ENCODE measurements at regions not wholly inside any gene's neighbourhood (a gene's known extent, or its start where the extent isn't known, plus 50 kb on each side); places are given as distances from the start of the nearest gene placed in this dataset.

GRCh38 chr16:73287859-73288405 lies 240.0 kb upstream of the ZFHX3 start:
- Histone ChIP-seq H3K36me3 (no peaks in the 10 kb centered on the region), H3K27me3 (no peaks in the 10 kb centered on the region), H3K9me3 (no peaks in the 10 kb centered on the region), H3K4me3 (ENCODE audit: low read depth, low read length) (no peak overlapping the region), H3K4me1 (no peaks in the 10 kb centered on the region)
- no peak for DNase-seq
- no peak for TF ChIP-seq CTCF (IDR thresholded peaks at IDR 0.05; ENCODE audit: low read depth, low read length)

GRCh38 chr16:73286346-73287267 lies 238.7 kb upstream of the ZFHX3 start:
- H3K36me3 ChIP-seq, result no peaks in the 10 kb centered on the region
- no peaks in the 10 kb centered on the region for H3K27me3 ChIP-seq
- H3K4me1 ChIP-seq, result no peaks in the 10 kb centered on the region
- no peak overlapping the region for H3K4me3 ChIP-seq (ENCODE audit: low read depth, low read length)
- TF ChIP-seq CTCF (IDR thresholded peaks at IDR 0.05; ENCODE audit: low read depth, low read length), result no peak
- no peaks in the 10 kb centered on the region for H3K9me3 ChIP-seq
- no peak for DNase-seq

GRCh38 chr16:73285436-73286201 lies 237.7 kb upstream of the ZFHX3 start:
- Histone ChIP-seq H3K36me3 (no peaks in the 10 kb centered on the region), H3K4me3 (ENCODE audit: low read depth, low read length) (no peak overlapping the region), H3K9me3 (no peaks in the 10 kb centered on the region), H3K4me1 (no peaks in the 10 kb centered on the region), H3K27me3 (no peaks in the 10 kb centered on the region)
- TF ChIP-seq CTCF (IDR thresholded peaks at IDR 0.05; ENCODE audit: low read depth, low read length), result no peak
- no peak for DNase-seq

DNA sequence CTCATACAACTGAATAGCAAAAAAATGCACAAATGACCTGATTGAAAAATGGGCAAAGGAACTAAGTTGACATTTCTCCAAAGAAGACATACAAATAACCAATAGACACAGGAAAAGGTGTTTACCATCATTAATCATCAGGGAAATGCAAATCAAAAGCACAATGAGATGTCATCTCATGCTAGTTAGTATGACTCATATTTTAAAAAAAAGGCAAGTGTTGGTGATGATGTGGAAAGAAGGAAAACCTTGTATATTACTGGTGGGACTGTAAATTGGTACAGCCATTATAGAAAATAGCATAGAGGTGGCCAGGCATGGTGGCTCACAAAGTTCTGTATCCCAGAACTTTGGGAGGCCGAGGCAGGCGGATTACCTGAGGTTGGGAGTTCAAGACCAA lies 232.5 kb upstream of the ZFHX3 start:
- H3K27me3 ChIP-seq, result no peaks in the 10 kb centered on the region
- no peak for TF ChIP-seq CTCF (IDR thresholded peaks at IDR 0.05; ENCODE audit: low read depth, low read length)
- H3K36me3 ChIP-seq, result no peaks in the 10 kb centered on the region
- DNase-seq, result no peak
- H3K4me3 ChIP-seq (ENCODE audit: low read depth, low read length), result no peak overlapping the region
- H3K9me3 ChIP-seq, result no peaks in the 10 kb centered on the region
- H3K4me1 ChIP-seq, result no peaks in the 10 kb centered on the region

DNA sequence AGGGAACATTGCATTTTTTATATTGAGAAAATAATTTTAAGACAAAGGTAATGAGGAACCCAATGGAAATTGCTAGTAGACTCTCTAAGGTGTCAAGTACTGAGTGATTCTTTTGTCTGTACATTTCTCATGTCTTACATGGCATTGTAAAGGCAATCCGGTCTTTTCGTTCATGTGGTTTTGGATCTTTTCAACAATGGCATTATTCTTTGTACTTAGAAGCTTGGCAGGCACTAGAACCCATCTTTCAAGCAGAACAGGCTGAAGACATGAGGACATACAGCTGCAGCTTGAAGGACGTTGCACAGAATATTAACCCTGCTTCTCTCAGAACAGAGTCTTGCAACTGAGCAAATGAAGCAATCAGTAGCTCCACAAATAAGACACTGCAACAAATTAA lies 231.5 kb upstream of the ZFHX3 start:
- no peak overlapping the region for H3K4me3 ChIP-seq (ENCODE audit: low read depth, low read length)
- no peaks in the 10 kb centered on the region for H3K4me1 ChIP-seq
- H3K27me3 ChIP-seq, result no peaks in the 10 kb centered on the region
- no peaks in the 10 kb centered on the region for H3K9me3 ChIP-seq
- DNase-seq, result no peak
- no peaks in the 10 kb centered on the region for H3K36me3 ChIP-seq
- TF ChIP-seq CTCF (IDR thresholded peaks at IDR 0.05; ENCODE audit: low read depth, low read length), result no peak
